WTC11 (cell line): ENCODE measurements at regions not wholly inside any gene's neighbourhood (a gene's known extent, or its start where the extent isn't known, plus 50 kb on each side); places are given as distances from the start of the nearest gene placed in this dataset.

Source experiments
- ATAC-seq: fragments of 200-7000 bp; cut with Tn5 transposase; 2 replicates; pipeline ENCODE4 v1.10.0; 2021; ENCODE audit warnings: mild to moderate bottlenecking, moderate library complexity
- CTCF ChIA-PET: fragments of 300-600 bp; sonication (Branson Sonifier 250); formaldehyde crosslinking; loops from one replicate; lab custom pipeline; 2021; ENCODE audit warnings: antibody characterized with exemption; lab: Charles Lee
- POLR2A ChIA-PET: fragments of 350-600 bp; sonication (Branson Sonifier 250); formaldehyde crosslinking; loops from one replicate; lab custom pipeline; 2021; ENCODE audit warnings: antibody characterized with exemption; lab: Charles Lee
- DNase-seq: peaks from one replicate; pipeline ENCODE4 v3.0.0; 2021; ENCODE audit warnings: low spot score
- H3K27ac Mint-ChIP-seq: 2 replicates; pipeline ENCODE4 v1.8.0; 2021; ENCODE audit warnings: mixed read lengths
- H3K27me3 Mint-ChIP-seq: 2 replicates; pipeline ENCODE4 v1.8.0; 2021; ENCODE audit warnings: low read depth, mild to moderate bottlenecking, moderate library complexity, mixed read lengths
- H3K36me3 Mint-ChIP-seq: 2 replicates; pipeline ENCODE4 v1.8.0; 2021; ENCODE audit warnings: mixed read lengths
- H3K4me1 Mint-ChIP-seq: 2 replicates; pipeline ENCODE4 v1.8.0; 2022; ENCODE audit warnings: mixed read lengths
- H3K4me3 Mint-ChIP-seq: 2 replicates; pipeline ENCODE4 v1.8.0; 2021; ENCODE audit warnings: mild to moderate bottlenecking, moderate library complexity, mixed read lengths
- H3K9me3 Mint-ChIP-seq: 2 replicates; pipeline ENCODE4 v1.8.0; 2021; ENCODE audit warnings: mixed read lengths
- ARID4B ChIP-seq: sonication (generic); formaldehyde crosslinking; IDR thresholded peaks from 2 replicates; pipeline ENCODE4 v1.8.0; 2023; ENCODE audit warnings: missing genetic modification reagents, mild to moderate bottlenecking, borderline replicate concordance
- ATF3 ChIP-seq: sonication (generic); formaldehyde crosslinking; conservative IDR thresholded peaks from 2 replicates; pipeline ENCODE4 v1.8.1; 2022; ENCODE audit warnings: mild to moderate bottlenecking, missing genetic modification reagents
- CREM ChIP-seq: sonication (generic); formaldehyde crosslinking; IDR thresholded peaks from 2 replicates; pipeline ENCODE4 v1.8.1; 2022; ENCODE audit warnings: mild to moderate bottlenecking, missing genetic modification reagents, moderate library complexity
- ERG ChIP-seq: fragments of 250-450 bp; sonication (Bioruptor Pico); IDR thresholded peaks from 2 replicates; pipeline ENCODE4 v1.8.0; 2021; ENCODE audit warnings: mild to moderate bottlenecking
- FOXP1 ChIP-seq: sonication (generic); formaldehyde crosslinking; IDR thresholded peaks from 2 replicates; pipeline ENCODE4 v1.8.0; 2022; ENCODE audit warnings: missing genetic modification reagents, mild to moderate bottlenecking, moderate library complexity, borderline replicate concordance
- HMGA2 ChIP-seq: fragments of 250-450 bp; sonication (Bioruptor Pico); IDR thresholded peaks from 2 replicates; pipeline ENCODE4 v1.4.0; 2021; ENCODE audit warnings: mild to moderate bottlenecking, moderate library complexity
- IRF1 ChIP-seq: sonication (generic); formaldehyde crosslinking; IDR thresholded peaks from 2 replicates; pipeline ENCODE4 v1.8.0; 2023; ENCODE audit warnings: missing genetic modification reagents
- MXD4 ChIP-seq: fragments of 250-450 bp; sonication (Bioruptor Pico); IDR thresholded peaks from 2 replicates; pipeline ENCODE4 v1.8.0; 2021; ENCODE audit warnings: mild to moderate bottlenecking, moderate library complexity, borderline replicate concordance
- NFE2L1 ChIP-seq: sonication (generic); formaldehyde crosslinking; IDR thresholded peaks from 2 replicates; pipeline ENCODE4 v1.8.1; 2023; ENCODE audit warnings: missing genetic modification reagents
- NR1H2 ChIP-seq: sonication (generic); formaldehyde crosslinking; IDR thresholded peaks from 2 replicates; pipeline ENCODE4 v1.9.0; 2021; ENCODE audit warnings: mild to moderate bottlenecking, moderate library complexity, missing genetic modification reagents
- OVOL2 ChIP-seq: fragments of 250-450 bp; sonication (Bioruptor Pico); IDR thresholded peaks from 2 replicates; pipeline ENCODE4 v1.9.0; 2021; ENCODE audit warnings: mild to moderate bottlenecking, borderline replicate concordance
- SMAD3 ChIP-seq: sonication (generic); formaldehyde crosslinking; IDR thresholded peaks from 2 replicates; pipeline ENCODE4 v1.8.0; 2022; ENCODE audit warnings: missing genetic modification reagents, mild to moderate bottlenecking, borderline replicate concordance
- SOX15 ChIP-seq: fragments of 250-450 bp; sonication (Bioruptor Pico); IDR thresholded peaks from 2 replicates; pipeline ENCODE4 v1.9.0; 2021; ENCODE audit warnings: mild to moderate bottlenecking
- TCF7 ChIP-seq: sonication (generic); formaldehyde crosslinking; IDR thresholded peaks from 2 replicates; pipeline ENCODE4 v1.8.0; 2022; ENCODE audit warnings: mild to moderate bottlenecking, low read depth, missing genetic modification reagents, moderate library complexity
- USF1 ChIP-seq: sonication (generic); formaldehyde crosslinking; IDR thresholded peaks from 2 replicates; pipeline ENCODE4 v1.8.0; 2022; ENCODE audit warnings: mild to moderate bottlenecking, missing genetic modification reagents
- ZBTB21 ChIP-seq: sonication (generic); formaldehyde crosslinking; IDR thresholded peaks from 2 replicates; pipeline ENCODE4 v1.8.1; 2023; ENCODE audit warnings: mild to moderate bottlenecking, missing genetic modification reagents, borderline replicate concordance
- ZNF121 ChIP-seq: sonication (generic); formaldehyde crosslinking; IDR thresholded peaks from 2 replicates; pipeline ENCODE4 v1.8.0; 2023; ENCODE audit warnings: missing genetic modification reagents
- ZNF219 ChIP-seq: sonication (generic); formaldehyde crosslinking; IDR thresholded peaks from 2 replicates; pipeline ENCODE4 v1.8.0; 2023; ENCODE audit warnings: missing genetic modification reagents, mild to moderate bottlenecking, borderline replicate concordance
- ZNF396 ChIP-seq: fragments of 250-450 bp; sonication (Bioruptor Pico); IDR thresholded peaks from 2 replicates; pipeline ENCODE4 v1.8.0; 2021; ENCODE audit warnings: mild to moderate bottlenecking, moderate library complexity, borderline replicate concordance
- ZNF423 ChIP-seq: fragments of 250-450 bp; sonication (Bioruptor Pico); IDR thresholded peaks from 2 replicates; pipeline ENCODE4 v2.1.2; 2022; ENCODE audit warnings: mild to moderate bottlenecking, moderate library complexity
- TF ChIP-seq, protein P1 (sequence below): sonication (generic); formaldehyde crosslinking; conservative IDR thresholded peaks from 2 replicates; pipeline ENCODE4 v1.8.1; 2023; ENCODE audit warnings: mild to moderate bottlenecking, low read depth, missing genetic modification reagents, moderate library complexity

DNA sequence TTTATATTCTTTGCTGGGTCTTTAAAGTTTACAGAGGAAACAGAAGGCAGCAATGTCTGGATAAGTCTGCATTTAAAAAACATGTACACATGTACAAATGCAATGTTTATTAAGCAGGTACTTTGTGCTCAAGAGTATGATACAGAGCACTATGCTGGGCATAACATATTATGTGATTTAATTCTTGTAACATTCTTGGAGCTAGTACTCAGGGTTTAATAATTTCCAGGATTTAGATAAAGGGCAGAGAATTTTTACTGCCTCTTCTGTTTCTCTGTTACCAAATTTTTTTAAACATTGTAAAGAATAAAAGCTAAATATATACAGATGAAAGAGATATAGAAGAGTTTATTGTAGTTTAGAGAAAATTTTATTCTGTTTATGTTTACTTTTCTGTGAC lies 152.7 kb downstream of the ZNF737 start:
- Mint-ChIP-seq H3K36me3 (peaks cover 60% of the 10 kb centered on the region), H3K4me3 (no peak overlapping the region), H3K27ac (no peak overlapping the region; the same call in 1 of the 2 replicates), H3K9me3 (no peaks in the 10 kb centered on the region), H3K27me3 (no peaks in the 10 kb centered on the region), H3K4me1 (peaks cover 23% of the 10 kb centered on the region)
- TF ChIP-seq ZNF396 (CRISPR knock-in tag) (no peak), NFE2L1 (no peak), NR1H2 (CRISPR knock-in tag) (no peak)
- TF ChIP-seq, protein P1, sequence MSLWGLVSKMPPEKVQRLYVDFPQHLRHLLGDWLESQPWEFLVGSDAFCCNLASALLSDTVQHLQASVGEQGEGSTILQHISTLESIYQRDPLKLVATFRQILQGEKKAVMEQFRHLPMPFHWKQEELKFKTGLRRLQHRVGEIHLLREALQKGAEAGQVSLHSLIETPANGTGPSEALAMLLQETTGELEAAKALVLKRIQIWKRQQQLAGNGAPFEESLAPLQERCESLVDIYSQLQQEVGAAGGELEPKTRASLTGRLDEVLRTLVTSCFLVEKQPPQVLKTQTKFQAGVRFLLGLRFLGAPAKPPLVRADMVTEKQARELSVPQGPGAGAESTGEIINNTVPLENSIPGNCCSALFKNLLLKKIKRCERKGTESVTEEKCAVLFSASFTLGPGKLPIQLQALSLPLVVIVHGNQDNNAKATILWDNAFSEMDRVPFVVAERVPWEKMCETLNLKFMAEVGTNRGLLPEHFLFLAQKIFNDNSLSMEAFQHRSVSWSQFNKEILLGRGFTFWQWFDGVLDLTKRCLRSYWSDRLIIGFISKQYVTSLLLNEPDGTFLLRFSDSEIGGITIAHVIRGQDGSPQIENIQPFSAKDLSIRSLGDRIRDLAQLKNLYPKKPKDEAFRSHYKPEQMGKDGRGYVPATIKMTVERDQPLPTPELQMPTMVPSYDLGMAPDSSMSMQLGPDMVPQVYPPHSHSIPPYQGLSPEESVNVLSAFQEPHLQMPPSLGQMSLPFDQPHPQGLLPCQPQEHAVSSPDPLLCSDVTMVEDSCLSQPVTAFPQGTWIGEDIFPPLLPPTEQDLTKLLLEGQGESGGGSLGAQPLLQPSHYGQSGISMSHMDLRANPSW = no peak
- ATAC-seq (no peak), DNase-seq (no peak)
- ChIA-PET POLR2A (no interaction called here), CTCF (no interaction called here)

- DNase-seq (no peak), ATAC-seq (no peak)
- no peak for TF ChIP-seq USF1
- TF ChIP-seq SMAD3 (CRISPR knock-in tag) = no peak
- no peak for TF ChIP-seq IRF1 (CRISPR knock-in tag)
- no peak for TF ChIP-seq ZNF121 (CRISPR knock-in tag)
- no peak for TF ChIP-seq HMGA2 (CRISPR knock-in tag)
- no peak for TF ChIP-seq CREM (CRISPR knock-in tag)
- no peak for TF ChIP-seq TCF7 (CRISPR knock-in tag)
- no peak for TF ChIP-seq ARID4B
- no peak for TF ChIP-seq FOXP1 (CRISPR knock-in tag)
- TF ChIP-seq OVOL2 (CRISPR knock-in tag) = no peak
- TF ChIP-seq ATF3 (CRISPR knock-in tag) = no peak
- TF ChIP-seq NR1H2 (CRISPR knock-in tag) = no peak
- no peak for TF ChIP-seq ZNF423 (CRISPR knock-in tag)
- no peak for TF ChIP-seq MXD4 (CRISPR knock-in tag)
- TF ChIP-seq ERG (CRISPR knock-in tag) = no peak
- no peak for TF ChIP-seq ZBTB21 (CRISPR knock-in tag)
- no peak for TF ChIP-seq SOX15 (CRISPR knock-in tag)
- no peak for TF ChIP-seq ZNF396 (CRISPR knock-in tag)
- no peak for TF ChIP-seq ZNF219 (CRISPR knock-in tag)
- no peak overlapping the region for H3K4me3 Mint-ChIP-seq
- CTCF ChIA-PET = no interaction called here
- H3K4me1 Mint-ChIP-seq = no peaks in the 10 kb centered on the region
- H3K27me3 Mint-ChIP-seq = peaks cover 4% of the 10 kb centered on the region; the same call in 1 of the 2 replicates
- peaks cover 58% of the 10 kb centered on the region for H3K9me3 Mint-ChIP-seq
- peaks cover 66% of the 10 kb centered on the region for H3K36me3 Mint-ChIP-seq
- POLR2A ChIA-PET = no interaction called here
- no peak overlapping the region for H3K27ac Mint-ChIP-seq
Observed at GRCh38 chr19:20397292-20397691, 168.3 kb downstream of the ZNF737 start.
